Iris pigment epithelial cell (primary cell): ENCODE measurements at regions not wholly inside any gene's neighbourhood (a gene's known extent, or its start where the extent isn't known, plus 50 kb on each side); places are given as distances from the start of the nearest gene placed in this dataset.

Source experiments
- DNase-seq: peaks from one replicate; pipeline ENCODE4 v3.0.0-alpha.2; 2011; ENCODE audit warnings: low read depth

DNA sequence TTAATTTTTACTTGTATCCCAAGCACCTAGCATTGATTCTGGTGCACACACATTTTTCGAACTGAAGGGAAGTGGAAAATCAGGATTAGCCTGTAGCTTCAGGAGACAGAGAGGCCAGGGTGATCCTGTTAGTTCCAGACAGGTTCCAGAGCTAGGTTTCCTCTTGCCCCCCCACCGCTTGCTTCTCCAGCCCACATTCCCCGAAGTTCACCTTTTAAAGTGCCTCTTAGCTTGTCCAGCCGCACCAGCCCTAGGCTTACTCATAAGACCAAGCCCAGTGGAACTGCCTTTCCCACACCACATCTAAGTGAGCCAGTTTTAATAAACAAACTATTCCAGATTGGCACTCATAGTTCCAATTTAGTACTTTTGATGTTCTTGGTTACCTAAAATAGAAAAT is 898.6 kb upstream of the KLHL29 start:
- no peak for DNase-seq

GRCh38 chr2:22487036-22487435 is 897.9 kb upstream of the KLHL29 start:
- no peak for DNase-seq

DNA sequence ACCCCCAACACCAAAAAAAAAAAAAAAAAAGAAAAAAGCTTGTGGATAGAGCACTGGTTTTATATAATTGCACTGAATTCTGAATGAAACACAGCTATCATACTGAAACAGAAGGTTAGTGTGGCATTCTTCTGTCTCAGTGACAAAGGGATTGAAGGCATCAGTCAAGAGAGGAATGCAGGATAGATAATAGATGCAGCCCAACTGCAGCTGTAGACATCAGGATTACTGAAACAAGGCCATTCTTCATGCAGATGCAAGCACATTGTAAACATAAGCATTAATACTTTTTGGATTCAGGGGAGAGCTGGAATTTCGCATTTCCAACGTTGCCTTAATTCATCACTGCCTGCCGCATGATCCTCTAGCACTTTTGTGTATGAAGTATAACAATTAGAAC is 897.4 kb upstream of the KLHL29 start:
- no peak for DNase-seq

DNA sequence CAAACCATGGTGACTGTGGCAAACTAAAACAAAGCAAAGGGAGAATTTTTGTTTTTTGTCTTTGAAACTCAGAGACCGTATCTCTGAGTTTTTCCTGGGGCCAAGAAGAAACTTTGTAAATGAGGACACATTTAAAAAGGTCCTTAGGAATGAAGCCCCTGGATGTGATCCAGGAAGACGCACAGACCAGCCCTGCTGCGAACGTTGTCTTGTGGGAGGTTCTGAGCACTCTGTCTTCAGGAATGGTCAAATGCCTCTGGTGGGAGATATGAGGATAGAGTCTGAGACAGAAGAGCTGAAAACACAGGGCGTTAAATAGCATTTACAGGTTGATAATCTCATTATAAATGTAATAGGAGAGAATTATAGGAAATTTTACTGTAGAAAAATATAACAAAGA is 893.5 kb upstream of the KLHL29 start:
- DNase-seq, result no peak

DNA sequence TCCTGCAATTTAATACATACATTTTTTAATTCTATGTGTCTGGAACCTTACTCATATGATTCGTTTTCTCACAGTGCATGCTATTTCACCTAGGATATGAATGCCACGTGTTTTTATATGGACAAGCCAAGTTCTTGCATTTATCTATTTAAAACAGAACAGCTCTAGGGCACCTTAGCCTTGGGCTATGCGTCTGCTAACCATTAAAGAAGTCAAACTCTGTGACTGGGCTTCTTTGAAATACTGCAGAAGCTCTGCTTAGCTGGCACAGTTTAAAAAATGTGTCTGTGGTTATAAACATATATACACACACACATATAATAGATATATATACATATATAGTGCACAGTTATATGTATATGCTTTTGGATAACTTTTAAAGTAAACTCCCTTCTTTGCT is 890.8 kb upstream of the KLHL29 start:
- DNase-seq, result no peak

DNA sequence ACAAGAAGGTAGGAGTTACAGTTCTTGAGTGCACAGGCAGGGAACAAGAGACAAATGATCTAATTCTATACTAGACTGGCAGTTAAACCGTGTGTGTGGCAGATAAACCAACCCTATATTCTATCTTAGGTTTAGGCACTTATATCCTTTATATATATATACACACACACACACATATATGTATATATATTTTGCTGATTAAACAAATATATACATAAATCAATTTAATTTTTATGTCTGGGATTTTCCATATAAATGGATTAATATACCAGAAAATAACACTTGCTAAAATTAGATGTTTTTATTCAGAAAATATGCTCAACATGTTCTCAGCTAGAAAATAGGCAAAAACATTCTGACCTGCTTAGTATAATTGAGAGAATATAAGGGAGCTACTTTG is 887.9 kb upstream of the KLHL29 start:
- DNase-seq, result no peak

- no peak for DNase-seq
Measured at GRCh38 chr2:22497789-22498188, 887.2 kb upstream of the KLHL29 start.

- no peak for DNase-seq
Measured at GRCh38 chr2:22499082-22499839, 885.7 kb upstream of the KLHL29 start.

- no peak for DNase-seq
Measured at GRCh38 chr2:22500555-22500935, 884.4 kb upstream of the KLHL29 start.

DNA sequence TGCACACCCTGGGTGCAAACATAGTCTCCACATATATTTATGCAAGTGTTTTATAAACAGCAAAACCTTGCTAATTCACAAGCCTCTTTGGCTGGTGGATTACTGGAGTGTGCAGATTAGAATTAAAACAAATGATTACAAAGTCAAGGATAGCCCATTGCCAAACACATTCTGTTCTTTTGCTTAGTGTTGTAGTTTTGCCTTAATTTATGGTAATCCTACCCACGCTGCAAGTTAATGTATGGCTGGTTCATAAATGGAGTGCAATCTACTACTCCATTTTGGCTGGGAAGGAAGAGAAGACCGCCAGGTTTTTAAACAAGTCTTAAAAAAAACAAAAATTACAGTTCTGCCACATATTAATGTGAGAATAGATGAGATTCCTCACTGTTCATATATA is 883.1 kb upstream of the KLHL29 start:
- DNase-seq, result no peak

- no peak for DNase-seq
Measured at GRCh38 chr2:22513563-22513962, 871.4 kb upstream of the KLHL29 start.

- no peak for DNase-seq
Measured at GRCh38 chr2:22517141-22517540, 867.8 kb upstream of the KLHL29 start.

- no peak for DNase-seq
Measured at GRCh38 chr2:22518641-22519040, 866.3 kb upstream of the KLHL29 start.

DNA sequence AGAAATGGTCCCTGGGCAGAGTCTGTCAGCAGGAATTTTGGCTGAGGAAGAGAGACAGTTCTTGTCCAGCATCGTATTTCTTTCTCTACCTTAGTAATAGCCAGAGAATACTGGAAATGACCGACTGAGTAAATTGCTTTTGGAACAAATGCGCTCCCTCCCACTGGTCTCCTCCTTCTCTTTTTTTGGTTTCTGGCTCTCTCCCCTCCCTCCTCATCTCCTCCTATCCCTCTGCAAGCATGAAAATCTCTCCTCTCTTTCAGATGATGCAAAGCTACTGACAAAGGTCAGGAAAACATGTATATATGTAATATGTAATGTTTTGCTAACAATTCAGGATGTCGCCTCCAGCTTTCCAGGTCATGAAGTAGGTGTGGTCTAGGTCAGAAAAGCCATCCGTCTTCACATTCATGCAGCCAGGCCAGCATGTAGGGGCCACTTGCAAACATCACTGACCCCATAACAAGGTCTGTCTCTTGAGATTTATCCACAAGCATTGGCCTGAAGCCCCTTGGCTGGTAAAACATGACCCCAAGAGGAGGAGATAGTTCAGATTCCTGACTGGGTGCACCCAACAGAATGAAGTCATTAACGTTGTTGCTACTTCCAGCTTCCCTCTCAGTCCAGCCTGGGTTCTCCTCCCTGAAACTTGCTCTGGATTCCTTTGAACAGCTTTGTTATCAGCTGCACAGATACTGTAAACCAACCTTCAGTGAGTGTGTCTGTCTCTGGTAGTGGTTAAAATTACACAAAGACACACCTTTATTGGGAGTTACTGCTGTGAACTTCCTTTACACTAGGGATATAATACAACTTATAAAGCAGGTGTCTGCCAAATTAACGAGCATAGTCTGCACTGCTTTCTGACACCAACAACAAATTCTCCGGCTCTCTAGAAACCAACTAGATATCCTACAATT is 864.4 kb upstream of the KLHL29 start:
- no peak for DNase-seq

DNA sequence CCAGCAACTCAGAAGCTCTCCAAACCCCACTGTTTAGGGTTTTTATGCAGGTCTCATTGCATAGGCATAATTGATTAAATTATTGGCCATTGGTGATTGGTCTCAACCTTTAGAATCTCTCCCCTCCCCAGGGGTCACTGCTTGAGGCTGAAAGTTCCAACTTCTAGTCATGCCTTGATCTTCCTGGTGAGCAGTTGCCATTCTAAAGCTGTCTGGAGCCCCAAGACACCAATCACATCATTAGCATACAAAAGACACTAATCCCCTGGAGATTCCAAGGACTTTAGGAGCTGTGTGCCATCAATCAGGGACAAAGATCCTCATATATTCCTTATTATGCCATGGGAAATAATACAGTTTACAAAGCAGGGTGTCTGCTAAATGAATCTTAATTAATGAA is 863.4 kb upstream of the KLHL29 start:
- no peak for DNase-seq

- no peak for DNase-seq
Measured at GRCh38 chr2:22525681-22526080, 859.3 kb upstream of the KLHL29 start.

DNA sequence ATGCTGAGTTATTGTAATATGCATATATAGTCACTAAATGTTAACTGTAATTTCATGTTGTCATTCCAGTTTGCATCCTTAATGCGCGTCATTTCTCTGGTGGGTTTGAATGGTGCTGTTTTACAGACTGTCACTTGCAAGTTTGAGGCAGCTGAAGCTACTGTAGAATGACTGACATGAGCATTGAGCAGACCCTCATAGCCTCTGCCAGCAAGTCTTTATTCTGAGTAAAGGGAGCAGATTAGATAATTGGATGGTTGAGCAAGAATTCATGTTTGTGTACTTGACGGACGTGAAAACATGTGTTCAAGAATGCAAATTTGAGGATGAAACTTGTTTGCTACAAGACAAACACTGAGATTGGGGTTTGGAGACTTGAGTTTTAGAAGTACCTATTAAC is 854.8 kb upstream of the KLHL29 start:
- no peak for DNase-seq

DNA sequence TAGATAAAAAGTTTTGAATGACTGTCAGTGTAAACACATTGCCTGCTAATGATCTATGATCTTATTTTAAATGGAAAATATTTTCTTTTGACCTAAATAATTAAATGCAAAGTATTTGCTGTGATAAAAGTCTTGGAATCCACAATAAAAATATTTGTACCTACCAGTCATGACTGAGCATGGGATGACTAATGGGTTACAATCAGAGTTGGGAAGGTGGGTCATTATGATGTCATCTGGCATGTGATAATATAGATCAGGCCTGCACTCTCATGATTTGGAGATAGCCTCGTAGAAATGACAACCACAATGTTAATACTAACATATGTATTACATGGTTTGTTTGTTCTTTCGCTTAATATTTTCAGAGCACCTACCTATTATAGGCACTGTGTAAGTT is 848.8 kb upstream of the KLHL29 start:
- peak; percentile 1 for DNase-seq

- DNase-seq, result no peak
Measured at GRCh38 chr2:22554453-22554852, 830.5 kb upstream of the KLHL29 start.

- no peak for DNase-seq
Measured at GRCh38 chr2:22557406-22557805, 827.6 kb upstream of the KLHL29 start.

GRCh38 chr2:22560021-22560420 is 825.0 kb upstream of the KLHL29 start:
- DNase-seq, result no peak

GRCh38 chr2:22579341-22579740 is 805.6 kb upstream of the KLHL29 start:
- no peak for DNase-seq

DNA sequence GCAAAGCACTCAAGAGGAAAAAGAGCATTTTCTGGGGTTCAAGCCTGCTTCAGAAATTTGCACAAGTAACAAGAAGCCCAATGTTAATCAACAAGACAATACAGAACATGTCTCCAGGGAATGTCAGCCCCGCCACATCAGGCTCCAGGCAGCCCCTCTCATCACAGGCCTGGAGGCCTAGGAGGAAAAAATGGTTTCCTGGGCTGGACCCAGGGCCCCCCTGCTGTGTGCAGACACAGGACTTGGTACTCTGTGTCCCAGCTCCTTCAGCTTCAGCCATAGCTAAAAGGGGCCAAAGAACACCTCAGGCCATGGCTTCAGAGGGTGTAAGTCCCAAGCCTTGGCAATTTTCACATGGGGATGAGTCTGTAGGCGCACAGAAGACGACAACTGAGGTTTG is 802.9 kb upstream of the KLHL29 start:
- DNase-seq, result no peak

- no peak for DNase-seq
Measured at GRCh38 chr2:22596306-22596705, 788.7 kb upstream of the KLHL29 start.
